GM23338 (cell line): ENCODE measurements at regions not wholly inside any gene's neighbourhood (a gene's known extent, or its start where the extent isn't known, plus 50 kb on each side); places are given as distances from the start of the nearest gene placed in this dataset.

Source experiments
- ATAC-seq: fragments of 200-7000 bp; cut with Tn5 transposase; 3 replicates; pipeline ENCODE4 v1.9.1; 2020
- DNase-seq: peaks from one replicate; pipeline ENCODE4 v3.0.0-alpha.2; 2015; ENCODE audit warnings: low spot score
- H2AFZ ChIP-seq: fragments of 200-600 bp; sonication (generic); 2 replicates; pipeline ENCODE4 v1.8.0; 2016; ENCODE audit warnings: antibody characterized with exemption, mild to moderate bottlenecking, moderate library complexity
- H3F3A ChIP-seq: fragments of 200-600 bp; sonication (generic); replicated peaks from 2 replicates; pipeline ENCODE4 v1.8.0; 2017; ENCODE audit warnings: antibody characterized with exemption, mixed run types, low read depth
- H3K27ac ChIP-seq: fragments of 200-600 bp; sonication (generic); 2 replicates; pipeline ENCODE4 v1.6.1; 2016; ENCODE audit warnings: low read depth
- H3K27me3 ChIP-seq: fragments of 200-600 bp; sonication (generic); 2 replicates; pipeline ENCODE4 v1.8.0; 2016; ENCODE audit warnings: mild to moderate bottlenecking, mixed run types, moderate library complexity; ENCODE audit not compliant: insufficient read depth
- H3K36me3 ChIP-seq: fragments of 200-600 bp; sonication (generic); 2 replicates; pipeline ENCODE4 v1.8.0; 2016; ENCODE audit warnings: mild to moderate bottlenecking; ENCODE audit not compliant: insufficient read depth
- H3K4me1 ChIP-seq: fragments of 200-600 bp; sonication (generic); 2 replicates; pipeline ENCODE4 v1.8.0; 2016; ENCODE audit warnings: mild to moderate bottlenecking, moderate library complexity; ENCODE audit not compliant: insufficient read depth
- H3K4me2 ChIP-seq: fragments of 200-600 bp; sonication (generic); 2 replicates; pipeline ENCODE4 v1.7.1; 2017; ENCODE audit warnings: mixed run types
- H3K4me3 ChIP-seq: fragments of 200-600 bp; sonication (generic); 2 replicates; pipeline ENCODE4 v1.6.1; 2016; ENCODE audit warnings: mixed run types
- H3K79me2 ChIP-seq: fragments of 200-600 bp; sonication (generic); replicated peaks from 2 replicates; pipeline ENCODE4 v1.8.0; 2017; ENCODE audit warnings: mild to moderate bottlenecking; ENCODE audit not compliant: insufficient read depth
- H3K9me2 ChIP-seq: fragments of 200-600 bp; sonication (generic); 2 replicates; pipeline ENCODE4 v1.8.0; 2017; ENCODE audit not compliant: insufficient read depth
- H4K20me1 ChIP-seq: fragments of 200-600 bp; sonication (generic); replicated peaks from 2 replicates; pipeline ENCODE4 v1.8.0; 2017; ENCODE audit warnings: mild to moderate bottlenecking; ENCODE audit not compliant: insufficient read depth
- H3K27ac Mint-ChIP-seq: 2 replicates; pipeline ENCODE4 v1.8.0; 2020; ENCODE audit warnings: inconsistent platforms, mild to moderate bottlenecking, moderate library complexity, mixed read lengths
- H3K27me3 Mint-ChIP-seq: 3 replicates; pipeline ENCODE4 v1.8.0; 2022; ENCODE audit warnings: low read depth, mild to moderate bottlenecking, moderate library complexity, mixed read lengths, inconsistent platforms; ENCODE audit not compliant: insufficient read depth, poor library complexity
- H3K36me3 Mint-ChIP-seq: 3 replicates; pipeline ENCODE4 v1.8.0; 2021; ENCODE audit warnings: low read depth, mild to moderate bottlenecking, inconsistent platforms, moderate library complexity, mixed read lengths
- H3K4me1 Mint-ChIP-seq: 3 replicates; pipeline ENCODE4 v1.8.0; 2020; ENCODE audit warnings: mild to moderate bottlenecking, inconsistent platforms, mixed read lengths
- H3K4me3 Mint-ChIP-seq: 3 replicates; pipeline ENCODE4 v1.8.0; 2021; ENCODE audit warnings: moderate library complexity, mild to moderate bottlenecking, inconsistent platforms, mixed read lengths
- H3K9me3 Mint-ChIP-seq: 3 replicates; pipeline ENCODE4 v1.8.0; 2020; ENCODE audit warnings: moderate library complexity, mild to moderate bottlenecking, inconsistent platforms, mixed read lengths
- CREB1 ChIP-seq: fragments of 250-450 bp; sonication (Bioruptor Pico); IDR thresholded peaks from 2 replicates; pipeline ENCODE4 v1.5.0; 2020; ENCODE audit warnings: low read depth, mild to moderate bottlenecking, moderate library complexity
- CTCF ChIP-seq, 2 experiments: fragments of 200-600 bp in 1 of 2; sonication (generic) in 1 of 2; conservative IDR thresholded peaks; 2 replicates each; pipeline versions ENCODE4 v1.5.1 to v1.6.1; 2016 to 2017; ENCODE audit warnings: antibody characterized with exemption in 2 of 2, low read depth in 2 of 2, mild to moderate bottlenecking in 2 of 2, moderate library complexity in 1 of 2
- ETS1 ChIP-seq: IDR thresholded peaks from 2 replicates; pipeline ENCODE4 v1.6.1; 2016; ENCODE audit warnings: antibody characterized with exemption
- EZH2 ChIP-seq: fragments of 200-600 bp; sonication (generic); IDR thresholded peaks from one replicate; pipeline ENCODE4 v1.8.0; 2017; ENCODE audit warnings: antibody characterized with exemption, mild to moderate bottlenecking, low read depth; ENCODE audit not compliant: unreplicated experiment
- EZH2phosphoT487 ChIP-seq: fragments of 200-600 bp; sonication (generic); IDR thresholded peaks from one replicate; pipeline ENCODE4 v1.8.1; 2018; ENCODE audit warnings: antibody characterized with exemption; ENCODE audit not compliant: unreplicated experiment
- JUNB ChIP-seq: IDR thresholded peaks from one replicate; pipeline ENCODE4 v1.6.1; 2016; ENCODE audit warnings: antibody characterized with exemption; ENCODE audit not compliant: unreplicated experiment
- NANOG ChIP-seq: IDR thresholded peaks from 2 replicates; pipeline ENCODE4 v1.6.1; 2016; ENCODE audit warnings: antibody characterized with exemption, borderline replicate concordance
- POLR2AphosphoS5 ChIP-seq: IDR thresholded peaks from 2 replicates; pipeline ENCODE4 v1.6.1; 2016; ENCODE audit warnings: antibody characterized with exemption, low read depth
- STAT1 ChIP-seq: IDR thresholded peaks from one replicate; pipeline ENCODE4 v1.6.1; 2016; ENCODE audit warnings: antibody characterized with exemption; ENCODE audit not compliant: unreplicated experiment
- ZNF114 ChIP-seq: fragments of 250-450 bp; sonication (Bioruptor Pico); IDR thresholded peaks from 2 replicates; pipeline ENCODE4 v1.5.0; 2020; ENCODE audit warnings: mild to moderate bottlenecking, moderate library complexity
- ZNF331 ChIP-seq: fragments of 250-450 bp; sonication (Bioruptor Pico); IDR thresholded peaks from 2 replicates; pipeline ENCODE4 v1.5.0; 2020; ENCODE audit warnings: low read depth, mild to moderate bottlenecking, moderate library complexity
- TF ChIP-seq, protein P1 (sequence below): fragments of 250-450 bp; sonication (Bioruptor Pico); IDR thresholded peaks from 2 replicates; pipeline ENCODE4 v1.5.0; 2020; ENCODE audit warnings: mild to moderate bottlenecking, moderate library complexity
- TF ChIP-seq, protein P2 (sequence below): IDR thresholded peaks from one replicate; pipeline ENCODE4 v1.6.1; 2018; ENCODE audit warnings: antibody characterized with exemption; ENCODE audit not compliant: unreplicated experiment

DNA sequence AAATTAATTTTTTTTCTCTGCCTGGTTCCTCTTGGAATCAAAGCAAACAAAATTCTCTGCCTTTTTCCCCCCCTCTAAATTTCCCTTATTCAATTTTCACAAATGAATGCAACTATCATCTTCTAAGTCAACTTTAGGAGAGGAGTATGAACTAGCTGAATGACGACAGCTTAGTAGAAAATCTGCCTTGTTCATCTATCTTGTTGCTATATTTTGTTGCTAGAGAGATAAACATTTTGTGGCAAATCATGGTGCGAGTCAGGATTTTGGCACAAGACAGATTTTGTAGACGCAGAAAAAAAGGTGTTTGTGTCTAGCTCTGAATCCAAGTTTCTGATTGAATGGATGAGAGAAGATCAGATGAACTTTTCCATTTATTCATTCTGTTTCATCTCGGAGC lies 81.0 kb upstream of the FZD8 start:
- H3K36me3 Mint-ChIP-seq = no peaks in the 10 kb centered on the region; the same call in 2 of the 3 replicates
- H3K9me2 ChIP-seq = no peaks in the 10 kb centered on the region
- no peaks in the 10 kb centered on the region for H3K4me1 ChIP-seq
- H3K4me3 ChIP-seq = no peak overlapping the region
- no peak overlapping the region for H2AFZ ChIP-seq
- TF ChIP-seq ZNF114 (CRISPR knock-in tag) (no peak), STAT1 (no peak), ETS1 (no peak), CREB1 (CRISPR knock-in tag) (no peak), CTCF (conservative IDR thresholded peaks at IDR 0.05; ENCODE audit: low read depth in 2 of 2) (no peak), ZNF331 (CRISPR knock-in tag) (no peak), EZH2 (no peak), EZH2phosphoT487 (no peak), POLR2AphosphoS5 (no peak), NANOG (no peak), JUNB (no peak)
- TF ChIP-seq, protein P1, sequence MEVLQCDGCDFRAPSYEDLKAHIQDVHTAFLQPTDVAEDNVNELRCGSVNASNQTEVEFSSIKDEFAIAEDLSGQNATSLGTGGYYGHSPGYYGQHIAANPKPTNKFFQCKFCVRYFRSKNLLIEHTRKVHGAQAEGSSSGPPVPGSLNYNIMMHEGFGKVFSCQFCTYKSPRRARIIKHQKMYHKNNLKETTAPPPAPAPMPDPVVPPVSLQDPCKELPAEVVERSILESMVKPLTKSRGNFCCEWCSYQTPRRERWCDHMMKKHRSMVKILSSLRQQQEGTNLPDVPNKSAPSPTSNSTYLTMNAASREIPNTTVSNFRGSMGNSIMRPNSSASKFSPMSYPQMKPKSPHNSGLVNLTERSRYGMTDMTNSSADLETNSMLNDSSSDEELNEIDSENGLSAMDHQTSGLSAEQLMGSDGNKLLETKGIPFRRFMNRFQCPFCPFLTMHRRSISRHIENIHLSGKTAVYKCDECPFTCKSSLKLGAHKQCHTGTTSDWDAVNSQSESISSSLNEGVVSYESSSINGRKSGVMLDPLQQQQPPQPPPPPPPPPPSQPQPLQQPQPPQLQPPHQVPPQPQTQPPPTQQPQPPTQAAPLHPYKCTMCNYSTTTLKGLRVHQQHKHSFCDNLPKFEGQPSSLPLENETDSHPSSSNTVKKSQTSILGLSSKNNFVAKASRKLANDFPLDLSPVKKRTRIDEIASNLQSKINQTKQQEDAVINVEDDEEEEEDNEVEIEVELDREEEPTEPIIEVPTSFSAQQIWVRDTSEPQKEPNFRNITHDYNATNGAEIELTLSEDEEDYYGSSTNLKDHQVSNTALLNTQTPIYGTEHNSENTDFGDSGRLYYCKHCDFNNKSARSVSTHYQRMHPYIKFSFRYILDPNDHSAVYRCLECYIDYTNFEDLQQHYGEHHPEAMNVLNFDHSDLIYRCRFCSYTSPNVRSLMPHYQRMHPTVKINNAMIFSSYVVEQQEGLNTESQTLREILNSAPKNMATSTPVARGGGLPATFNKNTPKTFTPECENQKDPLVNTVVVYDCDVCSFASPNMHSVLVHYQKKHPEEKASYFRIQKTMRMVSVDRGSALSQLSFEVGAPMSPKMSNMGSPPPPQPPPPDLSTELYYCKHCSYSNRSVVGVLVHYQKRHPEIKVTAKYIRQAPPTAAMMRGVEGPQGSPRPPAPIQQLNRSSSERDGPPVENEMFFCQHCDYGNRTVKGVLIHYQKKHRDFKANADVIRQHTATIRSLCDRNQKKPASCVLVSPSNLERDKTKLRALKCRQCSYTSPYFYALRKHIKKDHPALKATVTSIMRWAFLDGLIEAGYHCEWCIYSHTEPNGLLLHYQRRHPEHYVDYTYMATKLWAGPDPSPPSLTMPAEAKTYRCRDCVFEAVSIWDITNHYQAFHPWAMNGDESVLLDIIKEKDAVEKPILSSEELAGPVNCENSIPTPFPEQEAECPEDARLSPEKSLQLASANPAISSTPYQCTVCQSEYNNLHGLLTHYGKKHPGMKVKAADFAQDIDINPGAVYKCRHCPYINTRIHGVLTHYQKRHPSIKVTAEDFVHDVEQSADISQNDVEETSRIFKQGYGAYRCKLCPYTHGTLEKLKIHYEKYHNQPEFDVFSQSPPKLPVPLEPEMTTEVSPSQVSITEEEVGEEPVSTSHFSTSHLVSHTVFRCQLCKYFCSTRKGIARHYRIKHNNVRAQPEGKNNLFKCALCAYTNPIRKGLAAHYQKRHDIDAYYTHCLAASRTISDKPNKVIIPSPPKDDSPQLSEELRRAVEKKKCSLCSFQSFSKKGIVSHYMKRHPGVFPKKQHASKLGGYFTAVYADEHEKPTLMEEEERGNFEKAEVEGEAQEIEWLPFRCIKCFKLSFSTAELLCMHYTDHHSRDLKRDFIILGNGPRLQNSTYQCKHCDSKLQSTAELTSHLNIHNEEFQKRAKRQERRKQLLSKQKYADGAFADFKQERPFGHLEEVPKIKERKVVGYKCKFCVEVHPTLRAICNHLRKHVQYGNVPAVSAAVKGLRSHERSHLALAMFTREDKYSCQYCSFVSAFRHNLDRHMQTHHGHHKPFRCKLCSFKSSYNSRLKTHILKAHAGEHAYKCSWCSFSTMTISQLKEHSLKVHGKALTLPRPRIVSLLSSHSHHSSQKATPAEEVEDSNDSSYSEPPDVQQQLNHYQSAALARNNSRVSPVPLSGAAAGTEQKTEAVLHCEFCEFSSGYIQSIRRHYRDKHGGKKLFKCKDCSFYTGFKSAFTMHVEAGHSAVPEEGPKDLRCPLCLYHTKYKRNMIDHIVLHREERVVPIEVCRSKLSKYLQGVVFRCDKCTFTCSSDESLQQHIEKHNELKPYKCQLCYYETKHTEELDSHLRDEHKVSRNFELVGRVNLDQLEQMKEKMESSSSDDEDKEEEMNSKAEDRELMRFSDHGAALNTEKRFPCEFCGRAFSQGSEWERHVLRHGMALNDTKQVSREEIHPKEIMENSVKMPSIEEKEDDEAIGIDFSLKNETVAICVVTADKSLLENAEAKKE (CRISPR knock-in tag) = no peak
- TF ChIP-seq, protein P2, sequence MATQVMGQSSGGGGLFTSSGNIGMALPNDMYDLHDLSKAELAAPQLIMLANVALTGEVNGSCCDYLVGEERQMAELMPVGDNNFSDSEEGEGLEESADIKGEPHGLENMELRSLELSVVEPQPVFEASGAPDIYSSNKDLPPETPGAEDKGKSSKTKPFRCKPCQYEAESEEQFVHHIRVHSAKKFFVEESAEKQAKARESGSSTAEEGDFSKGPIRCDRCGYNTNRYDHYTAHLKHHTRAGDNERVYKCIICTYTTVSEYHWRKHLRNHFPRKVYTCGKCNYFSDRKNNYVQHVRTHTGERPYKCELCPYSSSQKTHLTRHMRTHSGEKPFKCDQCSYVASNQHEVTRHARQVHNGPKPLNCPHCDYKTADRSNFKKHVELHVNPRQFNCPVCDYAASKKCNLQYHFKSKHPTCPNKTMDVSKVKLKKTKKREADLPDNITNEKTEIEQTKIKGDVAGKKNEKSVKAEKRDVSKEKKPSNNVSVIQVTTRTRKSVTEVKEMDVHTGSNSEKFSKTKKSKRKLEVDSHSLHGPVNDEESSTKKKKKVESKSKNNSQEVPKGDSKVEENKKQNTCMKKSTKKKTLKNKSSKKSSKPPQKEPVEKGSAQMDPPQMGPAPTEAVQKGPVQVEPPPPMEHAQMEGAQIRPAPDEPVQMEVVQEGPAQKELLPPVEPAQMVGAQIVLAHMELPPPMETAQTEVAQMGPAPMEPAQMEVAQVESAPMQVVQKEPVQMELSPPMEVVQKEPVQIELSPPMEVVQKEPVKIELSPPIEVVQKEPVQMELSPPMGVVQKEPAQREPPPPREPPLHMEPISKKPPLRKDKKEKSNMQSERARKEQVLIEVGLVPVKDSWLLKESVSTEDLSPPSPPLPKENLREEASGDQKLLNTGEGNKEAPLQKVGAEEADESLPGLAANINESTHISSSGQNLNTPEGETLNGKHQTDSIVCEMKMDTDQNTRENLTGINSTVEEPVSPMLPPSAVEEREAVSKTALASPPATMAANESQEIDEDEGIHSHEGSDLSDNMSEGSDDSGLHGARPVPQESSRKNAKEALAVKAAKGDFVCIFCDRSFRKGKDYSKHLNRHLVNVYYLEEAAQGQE = no peak
- H3K27ac Mint-ChIP-seq = no peak overlapping the region
- no peaks in the 10 kb centered on the region for H3K9me3 Mint-ChIP-seq
- H3K79me2 ChIP-seq = no peaks in the 10 kb centered on the region
- no peaks in the 10 kb centered on the region for H3K4me1 Mint-ChIP-seq
- ATAC-seq (no peak), DNase-seq (no peak)
- H3F3A ChIP-seq = no peaks in the 10 kb centered on the region
- H3K27me3 ChIP-seq = no peaks in the 10 kb centered on the region
- no peaks in the 10 kb centered on the region for H4K20me1 ChIP-seq
- H3K4me3 Mint-ChIP-seq = no peak overlapping the region
- no peak overlapping the region for H3K27ac ChIP-seq
- no peaks in the 10 kb centered on the region for H3K27me3 Mint-ChIP-seq
- H3K4me2 ChIP-seq = no peak overlapping the region
- H3K36me3 ChIP-seq = no peaks in the 10 kb centered on the region
